HG03095 (cell line): ENCODE measurements at regions not wholly inside any gene's neighbourhood (a gene's known extent, or its start where the extent isn't known, plus 50 kb on each side); places are given as distances from the start of the nearest gene placed in this dataset.

ENCODE experiments used
- ATAC-seq: cut with Tn5 transposase; IDR thresholded peaks from one replicate; pipeline ENCODE4 v1.9.1; 2021; ENCODE audit warnings: moderate library complexity; ENCODE audit not compliant: unreplicated experiment

DNA sequence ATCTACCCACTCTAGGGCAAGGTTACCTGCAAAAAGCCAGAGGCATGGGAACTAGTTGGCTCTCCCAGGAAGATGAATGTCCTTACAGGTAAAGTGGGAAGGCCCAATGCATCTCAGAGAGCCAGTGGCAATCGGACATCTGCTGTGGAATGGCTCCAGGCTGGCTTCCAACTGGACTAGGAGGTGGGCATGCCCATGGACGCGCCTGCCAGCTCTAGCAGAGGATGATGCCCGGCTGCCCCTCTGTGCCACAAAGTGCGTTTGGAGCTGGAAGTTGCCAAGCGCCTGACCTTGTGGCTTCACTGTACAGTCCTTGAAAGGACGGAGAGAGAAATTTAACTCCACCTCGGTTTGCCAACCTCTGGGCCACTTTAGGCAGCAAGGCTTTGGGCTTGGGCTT lies 84.4 kb downstream of the NR2F2 start:
- no peak for ATAC-seq

GRCh38 chr15:96415513-96416217 lies 85.2 kb downstream of the NR2F2 start:
- ATAC-seq = no peak

DNA sequence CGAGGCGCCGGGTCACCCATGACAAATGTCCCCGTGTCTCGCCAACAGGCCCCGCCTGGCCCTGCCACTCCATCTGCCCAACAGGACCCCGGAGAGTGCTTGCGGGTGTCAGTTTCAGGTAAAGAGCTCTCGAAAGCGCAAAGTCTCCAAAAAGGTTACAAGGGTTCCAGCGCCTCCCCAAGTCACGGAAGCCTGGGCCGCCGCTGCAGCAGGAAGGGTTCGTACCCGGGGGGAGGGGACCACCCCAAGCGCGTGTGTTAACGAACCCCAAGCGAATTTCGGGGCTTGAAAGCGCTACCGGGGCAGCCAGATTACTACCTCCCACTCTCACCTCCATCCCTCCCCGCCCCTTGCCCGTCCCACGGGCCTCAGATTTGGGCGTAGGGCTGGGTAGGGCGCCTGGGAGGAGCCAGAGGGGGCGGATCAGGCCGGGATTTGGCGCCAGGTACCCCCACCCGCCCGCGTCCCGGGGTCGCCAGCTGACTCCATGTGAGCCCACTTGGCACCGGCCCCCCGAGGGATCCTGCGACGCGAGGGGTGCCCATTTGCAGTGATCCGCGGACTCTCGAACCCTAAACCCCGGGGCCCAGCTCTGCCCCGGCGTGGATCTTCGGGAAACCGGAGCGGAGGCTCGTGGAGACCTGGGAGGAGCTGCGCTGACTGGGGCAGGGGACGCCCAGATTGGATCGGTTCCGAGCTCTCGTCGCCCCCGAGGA lies 85.9 kb downstream of the NR2F2 start:
- ATAC-seq = no peak

GRCh38 chr15:96416934-96417759 lies 86.6 kb downstream of the NR2F2 start:
- no peak for ATAC-seq

DNA sequence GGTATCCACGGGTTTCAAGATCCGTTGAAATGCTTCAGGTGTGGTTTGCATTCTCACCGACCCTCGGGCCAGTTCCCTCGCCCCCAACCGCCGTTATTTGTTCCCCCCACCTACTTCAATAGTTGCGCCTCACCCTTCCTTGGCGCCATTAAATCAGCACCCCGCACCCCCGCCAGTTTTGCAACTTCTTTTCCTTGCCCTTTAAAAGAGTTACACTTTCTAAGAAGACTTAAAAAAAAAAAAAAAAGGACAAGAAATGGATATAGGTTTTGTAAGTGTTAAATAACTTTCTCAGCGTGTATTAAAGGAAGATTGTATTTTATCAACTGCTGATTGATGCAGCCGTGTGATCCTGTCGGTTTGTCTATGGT lies 87.2 kb downstream of the NR2F2 start:
- ATAC-seq = no peak

GRCh38 chr15:96418146-96418545 lies 87.6 kb downstream of the NR2F2 start:
- no peak for ATAC-seq

GRCh38 chr15:96421178-96421601 lies 90.7 kb downstream of the NR2F2 start:
- ATAC-seq = no peak

GRCh38 chr15:96422125-96422524 lies 91.6 kb downstream of the NR2F2 start:
- no peak for ATAC-seq

GRCh38 chr15:96424674-96425073 lies 94.2 kb downstream of the NR2F2 start:
- ATAC-seq = no peak

DNA sequence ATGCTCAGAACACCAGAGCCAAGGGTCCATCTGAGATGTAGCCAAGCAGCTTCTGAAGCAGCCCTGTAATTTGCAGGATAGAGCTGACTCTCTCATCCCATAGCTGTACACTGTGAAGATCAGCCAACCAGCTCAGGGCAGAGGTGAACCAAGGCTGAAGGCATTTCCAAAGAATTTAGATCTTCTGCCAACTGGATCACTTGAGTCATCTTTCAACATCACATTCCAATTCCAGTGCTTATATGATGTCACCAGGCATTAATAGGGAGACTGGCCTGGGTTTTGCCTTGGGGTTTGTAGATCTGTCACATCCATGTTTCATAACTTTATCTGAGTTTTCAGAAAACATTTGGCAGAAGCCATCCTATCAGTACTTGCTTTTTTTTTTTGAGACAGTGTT lies 98.2 kb downstream of the NR2F2 start:
- no peak for ATAC-seq

DNA sequence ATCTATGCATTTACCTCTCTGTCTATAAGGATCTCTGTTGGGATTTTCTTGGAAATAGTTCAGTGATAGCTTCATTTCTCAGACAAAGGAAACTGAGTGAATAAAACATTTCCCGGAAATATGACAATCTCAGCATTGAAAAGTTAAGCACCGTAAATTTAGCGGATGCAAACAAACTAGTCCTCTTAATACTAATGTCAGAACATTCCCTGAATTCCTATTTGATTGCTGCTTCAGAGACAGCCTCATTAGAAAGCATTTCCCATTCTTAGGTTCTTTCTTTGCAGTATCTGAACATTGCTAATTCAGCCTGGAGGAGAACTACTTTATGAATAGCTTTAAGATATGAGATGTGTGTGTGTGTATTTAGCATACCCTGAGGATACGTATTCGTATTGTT lies 101.3 kb downstream of the NR2F2 start:
- ATAC-seq = no peak

DNA sequence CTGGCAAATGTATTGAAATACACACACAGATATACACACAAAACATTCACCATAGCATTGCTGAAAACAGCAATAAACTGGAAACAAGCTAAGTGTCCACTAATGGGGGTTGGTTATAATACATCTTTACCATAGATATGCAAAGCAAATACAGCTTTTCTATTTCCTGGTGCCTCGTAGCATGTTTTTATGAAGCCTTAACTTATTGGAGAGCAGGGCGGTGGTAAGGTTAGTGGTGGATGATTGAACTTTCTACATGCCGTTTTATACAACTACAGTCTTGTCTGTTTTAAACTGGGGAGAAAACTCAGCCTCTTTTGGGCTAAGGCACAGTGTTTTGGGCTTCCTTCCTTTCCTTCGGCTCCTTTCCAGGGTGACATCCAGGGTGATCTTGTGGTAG lies 104.5 kb downstream of the NR2F2 start:
- ATAC-seq = no peak

DNA sequence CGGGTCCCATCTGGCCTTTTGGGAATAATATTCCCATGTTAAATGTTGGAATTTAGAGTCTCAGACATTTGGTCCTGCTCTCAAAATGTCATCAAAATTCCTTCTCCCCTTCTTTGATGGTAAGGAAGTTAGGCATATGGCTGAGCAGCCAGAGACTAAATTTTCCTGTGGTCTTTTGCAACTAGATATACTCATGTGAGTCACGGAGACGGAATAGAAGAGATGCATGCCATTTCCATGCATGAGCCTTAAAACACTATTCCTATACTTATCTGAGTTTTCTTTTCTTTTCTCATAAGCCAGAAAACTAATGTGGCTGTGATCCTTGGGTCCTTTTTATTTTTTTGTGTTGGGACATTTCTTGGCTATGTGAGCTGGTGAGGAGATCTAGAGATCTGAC lies 105.3 kb downstream of the NR2F2 start:
- no peak for ATAC-seq

- no peak for ATAC-seq
Measured at GRCh38 chr15:96440978-96441377, 110.5 kb downstream of the NR2F2 start.

DNA sequence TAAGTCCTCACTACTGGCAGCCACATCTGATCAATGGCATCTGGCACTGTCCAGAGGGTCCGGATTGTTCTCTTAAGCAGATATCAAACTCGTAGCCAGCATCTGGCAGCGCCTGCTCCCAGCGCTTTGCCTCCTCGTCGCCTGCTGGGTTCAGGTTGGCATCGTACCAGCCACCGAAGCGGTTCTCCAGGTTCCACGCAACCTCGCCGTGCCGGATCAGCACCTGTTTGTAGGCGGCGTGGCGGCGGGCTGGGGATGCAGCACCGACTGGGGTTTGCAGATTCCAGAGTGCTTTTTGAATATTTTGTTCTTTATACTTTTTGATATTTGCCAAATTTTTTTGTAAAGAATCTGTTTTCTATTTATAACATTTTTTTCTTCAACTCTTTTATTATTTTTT lies 111.6 kb downstream of the NR2F2 start:
- no peak for ATAC-seq

- no peak for ATAC-seq
Measured at GRCh38 chr15:96444865-96445264, 114.4 kb downstream of the NR2F2 start.

DNA sequence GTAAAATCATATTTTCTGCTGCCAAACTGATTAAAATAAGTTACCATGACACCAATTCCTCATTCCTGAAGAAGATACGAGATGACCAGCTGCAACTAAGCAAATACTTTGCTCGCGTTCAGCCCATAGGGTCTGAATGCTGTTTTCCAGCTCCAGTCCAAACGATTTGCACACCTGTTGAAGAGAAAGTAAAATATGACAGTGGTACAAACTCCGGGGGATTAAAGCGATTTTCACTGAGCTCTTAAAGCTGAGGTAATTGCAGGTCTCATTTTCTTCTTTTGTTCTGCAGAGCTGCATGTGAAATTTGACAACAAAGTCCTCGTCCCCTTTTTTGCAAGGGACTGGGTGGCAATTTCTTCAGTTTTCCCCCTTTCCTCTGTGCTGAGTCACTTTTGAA lies 118.4 kb downstream of the NR2F2 start:
- no peak for ATAC-seq

DNA sequence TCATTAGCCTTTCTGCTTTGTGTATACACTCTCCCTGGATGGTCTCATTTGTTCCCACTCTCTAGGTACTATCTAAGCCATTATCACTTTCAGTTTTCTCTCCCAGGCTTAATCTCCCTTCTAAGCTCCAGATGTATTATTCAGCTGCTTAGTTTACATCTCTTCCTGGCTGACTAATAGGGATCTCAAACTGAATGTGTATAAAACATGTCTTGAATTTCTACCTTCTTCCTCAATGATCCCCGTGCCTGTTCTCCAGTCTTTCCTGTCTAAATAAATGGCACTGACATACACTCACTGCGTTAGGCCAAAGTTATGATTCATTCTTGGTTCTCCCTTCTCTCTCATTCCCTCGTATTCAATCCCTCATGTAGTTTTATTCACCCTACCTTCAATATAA lies 127.3 kb downstream of the NR2F2 start:
- ATAC-seq = no peak

DNA sequence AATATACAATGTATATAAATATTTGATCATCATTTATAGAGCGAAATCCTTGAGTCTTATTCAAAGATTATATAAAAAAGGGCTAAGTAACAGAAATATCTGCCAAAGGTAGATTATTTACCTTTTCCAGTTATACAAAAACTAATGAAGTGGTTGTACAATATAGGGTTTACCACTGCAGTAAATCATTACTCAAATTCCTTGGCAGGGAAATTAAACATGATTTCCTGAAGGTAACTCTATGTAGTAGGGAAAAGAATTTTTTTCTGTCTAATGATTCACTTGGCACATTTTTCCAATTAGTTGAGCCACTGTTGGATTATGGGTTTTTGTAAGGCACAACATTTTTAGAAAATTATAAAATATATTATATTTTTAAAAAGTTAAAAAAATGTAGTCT lies 129.6 kb downstream of the NR2F2 start:
- no peak for ATAC-seq

GRCh38 chr15:96462768-96463750 lies 132.6 kb downstream of the NR2F2 start:
- no peak for ATAC-seq
